ENCODE measurements at regions not wholly inside any gene's neighbourhood (a gene's known extent, or its start where the extent isn't known, plus 50 kb on each side); places are given as distances from the start of the nearest gene placed in this dataset.

DNA sequence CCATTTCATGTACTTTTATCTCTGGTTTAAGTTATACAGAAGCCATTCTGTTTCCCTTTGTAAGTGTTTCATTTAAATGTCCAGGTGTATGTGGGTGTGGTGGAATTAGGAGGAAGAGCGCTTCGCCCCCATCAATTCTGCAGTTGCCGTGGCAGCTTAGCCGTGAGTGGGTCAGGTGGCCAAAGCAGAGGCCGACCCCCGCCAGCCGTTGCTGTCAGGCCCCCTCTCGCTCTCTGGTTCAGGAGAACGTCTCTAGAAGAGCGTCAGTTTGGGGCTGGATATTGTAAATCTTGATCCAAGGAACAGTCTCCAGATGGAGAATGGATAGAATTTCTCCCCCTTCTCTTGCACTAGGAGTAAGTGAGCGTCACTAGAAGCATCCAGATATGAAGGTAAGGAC is 367.4 kb downstream of the FOXA2 start:
- FAIRE-seq: no peak
- DNase-seq (ENCODE audit: low read depth): no peak
- no peak overlapping the region for H3K4me3 ChIP-seq (ENCODE audit: low read depth, low read length)
- TF ChIP-seq, protein P1, sequence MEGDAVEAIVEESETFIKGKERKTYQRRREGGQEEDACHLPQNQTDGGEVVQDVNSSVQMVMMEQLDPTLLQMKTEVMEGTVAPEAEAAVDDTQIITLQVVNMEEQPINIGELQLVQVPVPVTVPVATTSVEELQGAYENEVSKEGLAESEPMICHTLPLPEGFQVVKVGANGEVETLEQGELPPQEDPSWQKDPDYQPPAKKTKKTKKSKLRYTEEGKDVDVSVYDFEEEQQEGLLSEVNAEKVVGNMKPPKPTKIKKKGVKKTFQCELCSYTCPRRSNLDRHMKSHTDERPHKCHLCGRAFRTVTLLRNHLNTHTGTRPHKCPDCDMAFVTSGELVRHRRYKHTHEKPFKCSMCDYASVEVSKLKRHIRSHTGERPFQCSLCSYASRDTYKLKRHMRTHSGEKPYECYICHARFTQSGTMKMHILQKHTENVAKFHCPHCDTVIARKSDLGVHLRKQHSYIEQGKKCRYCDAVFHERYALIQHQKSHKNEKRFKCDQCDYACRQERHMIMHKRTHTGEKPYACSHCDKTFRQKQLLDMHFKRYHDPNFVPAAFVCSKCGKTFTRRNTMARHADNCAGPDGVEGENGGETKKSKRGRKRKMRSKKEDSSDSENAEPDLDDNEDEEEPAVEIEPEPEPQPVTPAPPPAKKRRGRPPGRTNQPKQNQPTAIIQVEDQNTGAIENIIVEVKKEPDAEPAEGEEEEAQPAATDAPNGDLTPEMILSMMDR (IDR thresholded peaks at IDR 0.05; ENCODE audit: insufficient read depth, low read length, severe bottlenecking): no peak
- no peaks in the 10 kb centered on the region for H3K27me3 ChIP-seq (ENCODE audit: control insufficient read depth, insufficient read depth, low read length)
- no peaks in the 10 kb centered on the region for H3K36me3 ChIP-seq (ENCODE audit: control insufficient read depth, insufficient read depth, low read length)

DNA sequence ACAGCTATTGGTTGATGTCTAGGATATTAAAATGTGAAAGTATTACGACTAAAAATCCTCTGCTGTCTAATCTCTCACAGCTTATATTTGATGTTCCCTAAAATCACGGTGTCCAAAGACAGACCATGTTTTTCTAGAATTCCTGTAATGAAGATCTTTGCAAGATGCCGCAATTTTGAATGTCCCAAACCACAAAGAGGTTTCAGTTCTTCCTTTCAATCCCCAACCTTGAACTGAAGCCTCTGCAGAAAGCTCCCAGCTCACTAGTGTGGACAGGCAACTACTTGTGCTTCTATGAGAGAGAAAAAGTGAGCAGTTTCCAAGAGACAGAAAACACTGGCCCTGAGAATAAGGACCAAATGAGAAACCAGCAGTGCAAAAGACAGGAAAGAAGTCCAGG is 370.1 kb downstream of the FOXA2 start:
- Histone ChIP-seq H3K27me3 (ENCODE audit: control insufficient read depth, insufficient read depth, low read length) (no peaks in the 10 kb centered on the region), H3K36me3 (ENCODE audit: control insufficient read depth, insufficient read depth, low read length) (no peaks in the 10 kb centered on the region), H3K4me3 (ENCODE audit: low read depth, low read length) (no peak overlapping the region)
- FAIRE-seq: no peak
- TF ChIP-seq, protein P1 (IDR thresholded peaks at IDR 0.05; ENCODE audit: insufficient read depth, low read length, severe bottlenecking): no peak
- no peak for DNase-seq (ENCODE audit: low read depth)

DNA sequence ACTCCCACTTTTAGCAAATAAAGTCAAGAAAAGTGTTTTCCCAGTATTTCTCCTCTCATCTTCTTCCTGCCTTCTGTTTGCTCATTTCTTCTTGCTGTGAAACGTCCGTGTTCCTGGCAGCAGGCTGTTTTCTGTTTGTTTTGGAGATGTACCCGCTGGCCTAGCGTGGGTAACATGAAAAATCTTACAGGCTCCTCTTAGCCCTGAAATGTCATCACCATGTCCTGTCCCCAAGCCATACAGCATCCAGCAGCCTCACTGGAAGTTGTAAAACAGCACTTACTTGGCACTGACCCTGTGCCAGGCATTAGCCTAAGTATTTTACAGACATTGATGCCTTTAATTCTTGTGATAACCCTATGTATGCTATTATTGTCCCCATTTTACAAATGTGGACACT is 371.1 kb downstream of the FOXA2 start:
- no peaks in the 10 kb centered on the region for H3K36me3 ChIP-seq (ENCODE audit: control insufficient read depth, insufficient read depth, low read length)
- H3K4me3 ChIP-seq (ENCODE audit: low read depth, low read length): no peak overlapping the region
- TF ChIP-seq, protein P1 (IDR thresholded peaks at IDR 0.05; ENCODE audit: insufficient read depth, low read length, severe bottlenecking): no peak
- no peak for DNase-seq (ENCODE audit: low read depth)
- H3K27me3 ChIP-seq (ENCODE audit: control insufficient read depth, insufficient read depth, low read length): no peaks in the 10 kb centered on the region
- FAIRE-seq: no peak

DNA sequence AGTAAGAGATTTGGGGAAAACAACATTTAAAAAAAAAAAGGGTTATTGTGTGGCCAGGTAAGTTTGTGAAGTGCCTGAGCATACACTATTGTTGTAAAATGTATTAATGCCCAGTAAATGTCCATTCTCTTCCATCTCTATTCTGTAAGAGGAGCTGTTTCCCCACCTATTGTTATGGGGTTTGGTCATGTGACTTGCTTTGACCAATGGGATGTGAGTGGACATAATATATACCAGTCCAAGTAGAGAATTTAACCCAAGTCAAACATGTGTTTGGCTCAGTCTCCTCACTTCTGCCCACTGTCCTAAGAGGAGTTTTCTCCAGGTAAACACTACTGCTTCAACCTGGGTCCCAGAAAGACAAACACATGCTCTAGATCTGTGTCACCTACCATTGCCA is 377.1 kb downstream of the FOXA2 start:
- TF ChIP-seq, protein P1 (IDR thresholded peaks at IDR 0.05; ENCODE audit: insufficient read depth, low read length, severe bottlenecking): no peak
- FAIRE-seq (no peak), DNase-seq (ENCODE audit: low read depth) (no peak)
- no peak overlapping the region for H3K4me3 ChIP-seq (ENCODE audit: low read depth, low read length)
- H3K27me3 ChIP-seq (ENCODE audit: control insufficient read depth, insufficient read depth, low read length): no peaks in the 10 kb centered on the region
- no peaks in the 10 kb centered on the region for H3K36me3 ChIP-seq (ENCODE audit: control insufficient read depth, insufficient read depth, low read length)

DNA sequence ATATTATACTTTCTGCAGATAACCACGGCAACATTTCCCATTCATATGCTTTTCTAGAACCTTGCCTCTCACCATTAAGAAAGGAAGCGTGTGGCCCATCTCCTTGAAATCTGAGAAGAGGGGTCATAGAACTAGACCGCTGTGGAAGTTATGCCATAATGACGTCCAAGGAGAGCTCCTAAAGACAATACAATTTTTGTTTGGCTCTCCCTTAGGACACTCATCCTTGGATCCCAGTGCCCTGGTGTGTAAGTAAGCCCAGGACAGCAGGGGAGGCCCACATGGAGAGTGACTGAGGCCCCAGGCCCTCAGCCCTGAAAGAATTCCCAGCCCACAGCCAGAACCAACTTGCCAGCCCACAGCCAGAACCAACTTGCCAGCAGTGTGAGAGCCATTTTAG is 379.6 kb downstream of the FOXA2 start:
- Histone ChIP-seq H3K36me3 (ENCODE audit: control insufficient read depth, insufficient read depth, low read length) (no peaks in the 10 kb centered on the region), H3K27me3 (ENCODE audit: control insufficient read depth, insufficient read depth, low read length) (no peaks in the 10 kb centered on the region), H3K4me3 (ENCODE audit: low read depth, low read length) (no peak overlapping the region)
- DNase-seq (ENCODE audit: low read depth) (no peak), FAIRE-seq (no peak)
- TF ChIP-seq, protein P1 (IDR thresholded peaks at IDR 0.05; ENCODE audit: insufficient read depth, low read length, severe bottlenecking): no peak

DNA sequence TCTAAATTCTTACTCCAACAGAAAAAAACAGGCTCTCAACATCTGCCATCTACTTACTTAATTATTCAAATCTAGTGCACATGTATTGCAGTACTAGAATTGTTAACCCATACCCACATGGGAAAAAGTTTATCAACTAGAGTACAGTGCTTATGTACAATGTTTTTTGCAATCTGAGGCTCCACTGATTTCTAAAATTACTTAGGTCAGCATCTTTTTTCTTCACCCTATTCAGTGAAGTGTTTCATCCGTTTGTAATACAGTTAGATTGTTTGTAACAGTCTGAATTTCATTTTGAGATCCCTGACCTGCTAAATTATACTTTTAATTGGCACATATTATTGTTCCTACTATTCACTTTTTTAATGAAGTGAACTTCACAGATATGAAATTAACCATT is 402.2 kb downstream of the FOXA2 start:
- H3K36me3 ChIP-seq (ENCODE audit: control insufficient read depth, insufficient read depth, low read length): no peaks in the 10 kb centered on the region
- FAIRE-seq (no peak), DNase-seq (ENCODE audit: low read depth) (no peak)
- H3K4me3 ChIP-seq (ENCODE audit: low read depth, low read length): no peak overlapping the region
- H3K27me3 ChIP-seq (ENCODE audit: control insufficient read depth, insufficient read depth, low read length): no peaks in the 10 kb centered on the region
- TF ChIP-seq, protein P1 (IDR thresholded peaks at IDR 0.05; ENCODE audit: insufficient read depth, low read length, severe bottlenecking): no peak
